WTC11 (cell line): ENCODE measurements at regions not wholly inside any gene's neighbourhood (a gene's known extent, or its start where the extent isn't known, plus 50 kb on each side); places are given as distances from the start of the nearest gene placed in this dataset.

Experiments
- ATF2 ChIP-seq: sonication (generic); formaldehyde crosslinking; IDR thresholded peaks from 2 replicates; pipeline ENCODE4 v1.8.1; 2022; ENCODE audit warnings: low read depth, missing genetic modification reagents, borderline replicate concordance
- CTCF ChIP-seq: fragments of 200-600 bp; IDR thresholded peaks from 2 replicates; pipeline ENCODE4 v1.8.0; 2022; ENCODE audit warnings: antibody characterized with exemption
- ESRRA ChIP-seq: sonication (generic); formaldehyde crosslinking; IDR thresholded peaks from 2 replicates; pipeline ENCODE4 v1.8.1; 2022; ENCODE audit warnings: mild to moderate bottlenecking, missing genetic modification reagents, borderline replicate concordance
- HMGXB4 ChIP-seq: sonication (generic); formaldehyde crosslinking; IDR thresholded peaks from 2 replicates; pipeline ENCODE4 v1.8.1; 2023; ENCODE audit warnings: mild to moderate bottlenecking, moderate library complexity, missing genetic modification reagents
- NFYB ChIP-seq: sonication (generic); formaldehyde crosslinking; conservative IDR thresholded peaks from 2 replicates; pipeline ENCODE4 v1.8.0; 2022; ENCODE audit warnings: low read depth, missing genetic modification reagents
- NR2C2 ChIP-seq: sonication (generic); formaldehyde crosslinking; IDR thresholded peaks from 2 replicates; pipeline ENCODE4 v1.8.0; 2022; ENCODE audit warnings: mild to moderate bottlenecking, missing genetic modification reagents
- NR3C1 ChIP-seq: sonication (generic); formaldehyde crosslinking; conservative IDR thresholded peaks from 2 replicates; pipeline ENCODE4 v1.8.1; 2023; ENCODE audit warnings: low read depth, mild to moderate bottlenecking, missing genetic modification reagents
- RELA ChIP-seq: sonication (generic); formaldehyde crosslinking; IDR thresholded peaks from 2 replicates; pipeline ENCODE4 v1.8.1; 2022; ENCODE audit warnings: missing genetic modification reagents, mild to moderate bottlenecking, borderline replicate concordance
- STAT6 ChIP-seq: sonication (generic); formaldehyde crosslinking; conservative IDR thresholded peaks from 2 replicates; pipeline ENCODE4 v1.8.1; 2023; ENCODE audit warnings: mild to moderate bottlenecking, low read depth, missing genetic modification reagents, moderate library complexity
- ZNF121 ChIP-seq: sonication (generic); formaldehyde crosslinking; IDR thresholded peaks from 2 replicates; pipeline ENCODE4 v1.8.0; 2023; ENCODE audit warnings: missing genetic modification reagents
- TF ChIP-seq, protein P1 (sequence below): sonication (generic); formaldehyde crosslinking; IDR thresholded peaks from 2 replicates; pipeline ENCODE4 v1.8.1; 2023; ENCODE audit warnings: mild to moderate bottlenecking, missing genetic modification reagents
- TF ChIP-seq, protein P2 (sequence below): sonication (generic); formaldehyde crosslinking; IDR thresholded peaks from 2 replicates; pipeline ENCODE4 v1.8.0; 2022; ENCODE audit warnings: mild to moderate bottlenecking, missing genetic modification reagents
- TF ChIP-seq, protein P3 (sequence below): sonication (generic); formaldehyde crosslinking; conservative IDR thresholded peaks from 2 replicates; pipeline ENCODE4 v1.8.1; 2022; ENCODE audit warnings: mild to moderate bottlenecking, missing genetic modification reagents
- TF ChIP-seq, protein P4 (sequence below): sonication (generic); formaldehyde crosslinking; IDR thresholded peaks from 2 replicates; pipeline ENCODE4 v1.8.0; 2022; ENCODE audit warnings: mild to moderate bottlenecking, missing genetic modification reagents

GRCh38 chr1:185433667-185434066 lies 116.6 kb upstream of the IVNS1ABP start:
- TF ChIP-seq CTCF (no peak), ATF2 (CRISPR knock-in tag) (no peak), ESRRA (CRISPR knock-in tag) (no peak), ZNF121 (CRISPR knock-in tag) (no peak), NR3C1 (CRISPR knock-in tag) (no peak), NR2C2 (CRISPR knock-in tag) (no peak), HMGXB4 (no peak), NFYB (no peak), RELA (no peak), STAT6 (CRISPR knock-in tag) (no peak)
- TF ChIP-seq, protein P1, sequence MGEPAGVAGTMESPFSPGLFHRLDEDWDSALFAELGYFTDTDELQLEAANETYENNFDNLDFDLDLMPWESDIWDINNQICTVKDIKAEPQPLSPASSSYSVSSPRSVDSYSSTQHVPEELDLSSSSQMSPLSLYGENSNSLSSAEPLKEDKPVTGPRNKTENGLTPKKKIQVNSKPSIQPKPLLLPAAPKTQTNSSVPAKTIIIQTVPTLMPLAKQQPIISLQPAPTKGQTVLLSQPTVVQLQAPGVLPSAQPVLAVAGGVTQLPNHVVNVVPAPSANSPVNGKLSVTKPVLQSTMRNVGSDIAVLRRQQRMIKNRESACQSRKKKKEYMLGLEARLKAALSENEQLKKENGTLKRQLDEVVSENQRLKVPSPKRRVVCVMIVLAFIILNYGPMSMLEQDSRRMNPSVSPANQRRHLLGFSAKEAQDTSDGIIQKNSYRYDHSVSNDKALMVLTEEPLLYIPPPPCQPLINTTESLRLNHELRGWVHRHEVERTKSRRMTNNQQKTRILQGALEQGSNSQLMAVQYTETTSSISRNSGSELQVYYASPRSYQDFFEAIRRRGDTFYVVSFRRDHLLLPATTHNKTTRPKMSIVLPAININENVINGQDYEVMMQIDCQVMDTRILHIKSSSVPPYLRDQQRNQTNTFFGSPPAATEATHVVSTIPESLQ (CRISPR knock-in tag), result no peak
- TF ChIP-seq, protein P2, sequence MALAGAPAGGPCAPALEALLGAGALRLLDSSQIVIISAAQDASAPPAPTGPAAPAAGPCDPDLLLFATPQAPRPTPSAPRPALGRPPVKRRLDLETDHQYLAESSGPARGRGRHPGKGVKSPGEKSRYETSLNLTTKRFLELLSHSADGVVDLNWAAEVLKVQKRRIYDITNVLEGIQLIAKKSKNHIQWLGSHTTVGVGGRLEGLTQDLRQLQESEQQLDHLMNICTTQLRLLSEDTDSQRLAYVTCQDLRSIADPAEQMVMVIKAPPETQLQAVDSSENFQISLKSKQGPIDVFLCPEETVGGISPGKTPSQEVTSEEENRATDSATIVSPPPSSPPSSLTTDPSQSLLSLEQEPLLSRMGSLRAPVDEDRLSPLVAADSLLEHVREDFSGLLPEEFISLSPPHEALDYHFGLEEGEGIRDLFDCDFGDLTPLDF (CRISPR knock-in tag), result no peak
- TF ChIP-seq, protein P3, sequence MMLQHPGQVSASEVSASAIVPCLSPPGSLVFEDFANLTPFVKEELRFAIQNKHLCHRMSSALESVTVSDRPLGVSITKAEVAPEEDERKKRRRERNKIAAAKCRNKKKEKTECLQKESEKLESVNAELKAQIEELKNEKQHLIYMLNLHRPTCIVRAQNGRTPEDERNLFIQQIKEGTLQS (CRISPR knock-in tag), result no peak
- TF ChIP-seq, protein P4, sequence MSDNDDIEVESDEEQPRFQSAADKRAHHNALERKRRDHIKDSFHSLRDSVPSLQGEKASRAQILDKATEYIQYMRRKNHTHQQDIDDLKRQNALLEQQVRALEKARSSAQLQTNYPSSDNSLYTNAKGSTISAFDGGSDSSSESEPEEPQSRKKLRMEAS, result no peak
